ENCODE measurements at regions not wholly inside any gene's neighbourhood (a gene's known extent, or its start where the extent isn't known, plus 50 kb on each side); places are given as distances from the start of the nearest gene placed in this dataset.

DNA sequence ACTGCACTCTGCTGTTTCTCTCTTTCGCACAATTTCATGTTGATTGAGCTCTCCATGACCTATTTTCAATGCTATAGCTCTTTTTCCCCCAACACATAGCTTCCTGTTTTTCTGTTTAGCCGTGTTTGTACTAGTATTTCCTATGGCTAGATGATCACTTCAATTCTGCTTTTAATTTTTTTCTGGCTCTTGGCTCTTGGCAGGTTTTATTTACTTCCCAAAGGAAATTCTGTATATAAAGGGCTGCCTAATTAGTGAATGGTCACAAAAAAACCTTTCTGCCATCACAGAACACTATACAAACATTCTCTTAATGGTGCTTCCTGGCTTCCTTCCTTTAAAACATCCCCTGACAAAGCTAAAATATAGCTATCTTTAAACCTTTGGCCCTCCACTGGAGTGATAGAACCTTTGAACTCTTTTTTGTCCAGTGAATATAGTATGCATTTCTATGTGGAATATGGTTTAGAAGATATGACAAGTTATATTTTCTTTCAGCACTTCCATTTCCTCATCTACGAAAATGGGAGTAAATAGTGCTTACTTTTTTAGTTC is 88.2 kb downstream of the RASSF9 start:
- Histone ChIP-seq H3K4me1 (ENCODE audit: control insufficient read depth, extremely low read depth, insufficient read depth, low read length) (peaks cover 9% of the 10 kb centered on the region), H3K27me3 (ENCODE audit: control insufficient read depth in 2 of 2, insufficient read depth in 2 of 2, low read length in 2 of 2) (no peaks in the 10 kb centered on the region), H3K4me3 (replicated peaks in 1 of 3; ENCODE audit: insufficient read depth in 1 of 3, low read depth in 1 of 3, low read length in 3 of 3) (no peak overlapping the region), H3K9me3 (replicated peaks; ENCODE audit: control insufficient read depth, insufficient read depth, low read length) (no peaks in the 10 kb centered on the region), H3K9me1 (replicated peaks; ENCODE audit: control insufficient read depth, extremely low read depth, insufficient read depth, low read length) (no peaks in the 10 kb centered on the region), H3K36me3 (ENCODE audit: control insufficient read depth in 2 of 2, extremely low read depth in 1 of 2, insufficient read depth in 2 of 2, low read length in 2 of 2) (no peaks in the 10 kb centered on the region), H3K79me2 (ENCODE audit: control insufficient read depth, insufficient read depth, low read length) (no peaks in the 10 kb centered on the region), H3K9ac (replicated peaks; ENCODE audit: extremely low read depth, insufficient read depth, low read length) (no peak overlapping the region), H4K20me1 (replicated peaks; ENCODE audit: control insufficient read depth, extremely low read depth, insufficient read depth, low read length) (no peaks in the 10 kb centered on the region), H3K4me2 (ENCODE audit: insufficient read depth, low read length) (peak overlapping the region; percentile 38), H3K27ac (ENCODE audit: insufficient read depth, low read depth, low read length) (no peak overlapping the region), H2AFZ (ENCODE audit: low read depth, low read length) (peak overlapping the region; percentile 71)
- dilution Hi-C loops (cut with MboI; ENCODE audit: extremely low pct_ligation_motif_present, low sequenced_read_pairs), result no loop called here
- intact Hi-C loops (cut with micrococcal nuclease), result no loop called here
- BruUV-seq (replicated peaks), result no TSS peak
- TF ChIP-seq, protein P1, sequence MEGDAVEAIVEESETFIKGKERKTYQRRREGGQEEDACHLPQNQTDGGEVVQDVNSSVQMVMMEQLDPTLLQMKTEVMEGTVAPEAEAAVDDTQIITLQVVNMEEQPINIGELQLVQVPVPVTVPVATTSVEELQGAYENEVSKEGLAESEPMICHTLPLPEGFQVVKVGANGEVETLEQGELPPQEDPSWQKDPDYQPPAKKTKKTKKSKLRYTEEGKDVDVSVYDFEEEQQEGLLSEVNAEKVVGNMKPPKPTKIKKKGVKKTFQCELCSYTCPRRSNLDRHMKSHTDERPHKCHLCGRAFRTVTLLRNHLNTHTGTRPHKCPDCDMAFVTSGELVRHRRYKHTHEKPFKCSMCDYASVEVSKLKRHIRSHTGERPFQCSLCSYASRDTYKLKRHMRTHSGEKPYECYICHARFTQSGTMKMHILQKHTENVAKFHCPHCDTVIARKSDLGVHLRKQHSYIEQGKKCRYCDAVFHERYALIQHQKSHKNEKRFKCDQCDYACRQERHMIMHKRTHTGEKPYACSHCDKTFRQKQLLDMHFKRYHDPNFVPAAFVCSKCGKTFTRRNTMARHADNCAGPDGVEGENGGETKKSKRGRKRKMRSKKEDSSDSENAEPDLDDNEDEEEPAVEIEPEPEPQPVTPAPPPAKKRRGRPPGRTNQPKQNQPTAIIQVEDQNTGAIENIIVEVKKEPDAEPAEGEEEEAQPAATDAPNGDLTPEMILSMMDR (IDR thresholded peaks at IDR 0.05; ENCODE audit: extremely low read depth in 1 of 2, insufficient read depth in 1 of 2, low read depth in 1 of 2, low read length in 2 of 2), result no peak
- TF ChIP-seq JUN (IDR thresholded peaks at IDR 0.05; ENCODE audit: borderline replicate concordance, insufficient read depth, insufficient read length, low read depth), result no peak
- no peak for TF ChIP-seq POLR2AphosphoS5 (IDR thresholded peaks at IDR 0.05; ENCODE audit: insufficient read depth, low read depth, low read length)
- no peak for TF ChIP-seq GATA2 (IDR thresholded peaks at IDR 0.05; ENCODE audit: insufficient read depth, insufficient read length, low read depth, low read length)
- no peak for TF ChIP-seq EZH2 (IDR thresholded peaks at IDR 0.05; ENCODE audit: borderline replicate concordance, low read depth, low read length, severe bottlenecking)
- TF ChIP-seq MAX (IDR thresholded peaks at IDR 0.05; ENCODE audit: insufficient read depth, insufficient read length), result no peak
- DNase-seq (ENCODE audit: low read depth, low spot score) (peak; percentile 63), FAIRE-seq (no peak)
- POLR2A ChIA-PET, result no interaction called here
- CTCF ChIA-PET, result interaction anchor here (0.8 to 1.8 kb wide), 6 partner anchors 8 to 120 kb away, joined by 3 to 5 read pairs (median 3); no protein-coding TSS in a partner anchor
